Right ventricle myocardium inferior (tissue), 1 donor: ENCODE measurements at regions not wholly inside any gene's neighbourhood (a gene's known extent, or its start where the extent isn't known, plus 50 kb on each side); places are given as distances from the start of the nearest gene placed in this dataset.
"Not testable (repeated sequence)": the region's sequence is repeated elsewhere in the genome, so short reads cannot be mapped to it uniquely, and the experiment has no call there.

Source experiments
- ATAC-seq: fragments of 200-7000 bp; cut with Tn5 transposase; one replicate; pipeline ENCODE4 v1.9.1; 2020; ENCODE audit warnings: mild to moderate bottlenecking, moderate library complexity
- DNase-seq: peaks from one replicate; pipeline ENCODE4 v3.0.0; 2021; ENCODE audit errors: missing footprints
- intact Hi-C: fragments of 100-400 bp; cut with DNase I; formaldehyde crosslinking; loops from one replicate; pipeline ENCODE4 v1.11.0; 2022
- donor health status: DM: no; HTN: yes; CAD: no; lungs with severe emphysema.

GRCh38 chr4:52421811-52422213 lies 237.3 kb downstream of the USP46 start:
- ATAC-seq (peak; percentile 92), DNase-seq (no peak)
- intact Hi-C loops, result no loop called here

- DNase-seq (no peak), ATAC-seq (no peak)
- intact Hi-C loops, result no loop called here
Measured at GRCh38 chr4:52423967-52424366, 235.1 kb downstream of the USP46 start.

GRCh38 chr4:52425751-52426326 lies 233.3 kb downstream of the USP46 start:
- no peak for DNase-seq
- ATAC-seq, result no peak
- intact Hi-C loops, result no loop called here

- ATAC-seq, result no peak
- intact Hi-C loops, result no loop called here
- no peak for DNase-seq
Measured at GRCh38 chr4:52431410-52431809, 227.7 kb downstream of the USP46 start.

GRCh38 chr4:52431869-52432268 lies 227.2 kb downstream of the USP46 start:
- intact Hi-C loops, result no loop called here
- DNase-seq (no peak), ATAC-seq (no peak)

GRCh38 chr4:52442524-52442923 lies 216.6 kb downstream of the USP46 start:
- DNase-seq, intact Hi-C loops, ATAC-seq: not testable (repeated sequence)

GRCh38 chr4:52472444-52472843 lies 186.7 kb downstream of the USP46 start:
- DNase-seq, result no peak

GRCh38 chr4:52477191-52477780 lies 181.8 kb downstream of the USP46 start:
- intact Hi-C loops, result no loop called here
- ATAC-seq (no peak), DNase-seq (no peak)

More at GRCh38 chr4:52472444-52472843, 186.7 kb downstream of the USP46 start:
- intact Hi-C loops, result no loop called here
- no peak for ATAC-seq

GRCh38 chr4:52483186-52483890 lies 175.8 kb downstream of the USP46 start:
- intact Hi-C loops, result no loop called here
- DNase-seq (no peak), ATAC-seq (no peak)

- intact Hi-C loops, result no loop called here
- ATAC-seq (peak; percentile 85), DNase-seq (no peak)
Measured at GRCh38 chr4:52507774-52508173, 151.3 kb downstream of the USP46 start.

GRCh38 chr4:52510939-52511565 lies 148.0 kb downstream of the USP46 start:
- no peak for DNase-seq
- peak; percentile 53 for ATAC-seq
- intact Hi-C loops, result no loop called here

- DNase-seq (no peak), ATAC-seq (no peak)
- intact Hi-C loops, result no loop called here
Measured at GRCh38 chr4:52511825-52512224, 147.3 kb downstream of the USP46 start.

GRCh38 chr4:52512291-52512690 lies 146.8 kb downstream of the USP46 start:
- DNase-seq (no peak), ATAC-seq (no peak)
- intact Hi-C loops, result no loop called here

GRCh38 chr4:52522093-52522492 lies 137.0 kb downstream of the USP46 start:
- intact Hi-C loops, ATAC-seq: not testable (repeated sequence)

GRCh38 chr4:52529983-52530382 lies 129.1 kb downstream of the USP46 start:
- no peak for ATAC-seq
- no peak for DNase-seq
- intact Hi-C loops, result no loop called here

More at GRCh38 chr4:52522093-52522492, 137.0 kb downstream of the USP46 start:
- not testable (repeated sequence) for DNase-seq

GRCh38 chr4:52535793-52536192 lies 123.3 kb downstream of the USP46 start:
- intact Hi-C loops, result no loop called here
- no peak for DNase-seq
- no peak for ATAC-seq
